ENCODE measurements at regions not wholly inside any gene's neighbourhood (a gene's known extent, or its start where the extent isn't known, plus 50 kb on each side); places are given as distances from the start of the nearest gene placed in this dataset.

- TF ChIP-seq, protein P1, sequence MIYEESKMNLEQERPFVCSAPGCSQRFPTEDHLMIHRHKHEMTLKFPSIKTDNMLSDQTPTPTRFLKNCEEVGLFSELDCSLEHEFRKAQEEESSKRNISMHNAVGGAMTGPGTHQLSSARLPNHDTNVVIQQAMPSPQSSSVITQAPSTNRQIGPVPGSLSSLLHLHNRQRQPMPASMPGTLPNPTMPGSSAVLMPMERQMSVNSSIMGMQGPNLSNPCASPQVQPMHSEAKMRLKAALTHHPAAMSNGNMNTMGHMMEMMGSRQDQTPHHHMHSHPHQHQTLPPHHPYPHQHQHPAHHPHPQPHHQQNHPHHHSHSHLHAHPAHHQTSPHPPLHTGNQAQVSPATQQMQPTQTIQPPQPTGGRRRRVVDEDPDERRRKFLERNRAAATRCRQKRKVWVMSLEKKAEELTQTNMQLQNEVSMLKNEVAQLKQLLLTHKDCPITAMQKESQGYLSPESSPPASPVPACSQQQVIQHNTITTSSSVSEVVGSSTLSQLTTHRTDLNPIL (CRISPR knock-in tag; IDR thresholded peaks at IDR 0.05; ENCODE audit: low read depth), result no peak
- TF ChIP-seq SNAI2 (CRISPR knock-in tag; IDR thresholded peaks at IDR 0.05), result no peak
- no peak for TF ChIP-seq GLIS3 (CRISPR knock-in tag; IDR thresholded peaks at IDR 0.05)
- TF ChIP-seq ISL1 (CRISPR knock-in tag; IDR thresholded peaks at IDR 0.05), result no peak
Measured at GRCh38 chr20:55761100-55761499, 244.2 kb downstream of the CBLN4 start (continued).

DNA sequence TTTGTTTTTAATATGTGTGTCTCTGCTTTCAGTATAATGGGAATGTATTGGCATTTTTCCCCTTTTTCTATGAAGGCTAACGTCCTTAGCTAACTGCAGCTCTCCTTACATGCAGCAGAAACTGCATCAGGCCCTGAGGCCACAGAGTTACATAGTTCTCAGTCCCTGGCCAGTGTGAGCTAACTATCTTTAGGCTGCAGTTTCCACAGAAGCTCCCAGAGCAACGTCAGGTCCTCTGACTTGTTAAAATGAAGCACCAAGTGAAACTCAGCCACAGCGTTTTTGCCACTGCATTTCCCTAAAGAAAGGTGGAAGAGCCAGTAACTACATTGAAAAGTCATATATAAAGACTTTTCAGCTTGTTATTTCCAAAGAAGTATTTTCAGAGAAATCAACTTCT lies 244.7 kb downstream of the CBLN4 start:
- ATAC-seq, result no peak
- TF ChIP-seq RARB (CRISPR knock-in tag; IDR thresholded peaks at IDR 0.05) (no peak), ZC3H10 (CRISPR knock-in tag; IDR thresholded peaks at IDR 0.05) (no peak), ZFP3 (CRISPR knock-in tag; IDR thresholded peaks at IDR 0.05) (no peak), ISL1 (CRISPR knock-in tag; IDR thresholded peaks at IDR 0.05) (no peak), BACH2 (CRISPR knock-in tag; IDR thresholded peaks at IDR 0.05; ENCODE audit: borderline replicate concordance) (no peak), ZNF8 (CRISPR knock-in tag; IDR thresholded peaks at IDR 0.05) (no peak), ZNF565 (CRISPR knock-in tag; conservative IDR thresholded peaks at IDR 0.05; ENCODE audit: low read depth) (no peak), GLIS3 (CRISPR knock-in tag; IDR thresholded peaks at IDR 0.05) (no peak), TCF4 (CRISPR knock-in tag; IDR thresholded peaks at IDR 0.05; ENCODE audit: borderline replicate concordance) (no peak), ARNTL (CRISPR knock-in tag; IDR thresholded peaks at IDR 0.05; ENCODE audit: borderline replicate concordance, low read depth) (no peak), PPARA (CRISPR knock-in tag; IDR thresholded peaks at IDR 0.05; ENCODE audit: borderline replicate concordance) (no peak), ESRRG (CRISPR knock-in tag; IDR thresholded peaks at IDR 0.05) (no peak), TOX (CRISPR knock-in tag; IDR thresholded peaks at IDR 0.05; ENCODE audit: borderline replicate concordance) (no peak), OSR1 (CRISPR knock-in tag; IDR thresholded peaks at IDR 0.05) (no peak)
- TF ChIP-seq, protein P2, sequence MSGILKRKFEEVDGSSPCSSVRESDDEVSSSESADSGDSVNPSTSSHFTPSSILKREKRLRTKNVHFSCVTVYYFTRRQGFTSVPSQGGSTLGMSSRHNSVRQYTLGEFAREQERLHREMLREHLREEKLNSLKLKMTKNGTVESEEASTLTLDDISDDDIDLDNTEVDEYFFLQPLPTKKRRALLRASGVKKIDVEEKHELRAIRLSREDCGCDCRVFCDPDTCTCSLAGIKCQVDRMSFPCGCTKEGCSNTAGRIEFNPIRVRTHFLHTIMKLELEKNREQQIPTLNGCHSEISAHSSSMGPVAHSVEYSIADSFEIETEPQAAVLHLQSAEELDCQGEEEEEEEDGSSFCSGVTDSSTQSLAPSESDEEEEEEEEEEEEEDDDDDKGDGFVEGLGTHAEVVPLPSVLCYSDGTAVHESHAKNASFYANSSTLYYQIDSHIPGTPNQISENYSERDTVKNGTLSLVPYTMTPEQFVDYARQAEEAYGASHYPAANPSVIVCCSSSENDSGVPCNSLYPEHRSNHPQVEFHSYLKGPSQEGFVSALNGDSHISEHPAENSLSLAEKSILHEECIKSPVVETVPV (CRISPR knock-in tag; IDR thresholded peaks at IDR 0.05), result no peak
- TF ChIP-seq, protein P3, sequence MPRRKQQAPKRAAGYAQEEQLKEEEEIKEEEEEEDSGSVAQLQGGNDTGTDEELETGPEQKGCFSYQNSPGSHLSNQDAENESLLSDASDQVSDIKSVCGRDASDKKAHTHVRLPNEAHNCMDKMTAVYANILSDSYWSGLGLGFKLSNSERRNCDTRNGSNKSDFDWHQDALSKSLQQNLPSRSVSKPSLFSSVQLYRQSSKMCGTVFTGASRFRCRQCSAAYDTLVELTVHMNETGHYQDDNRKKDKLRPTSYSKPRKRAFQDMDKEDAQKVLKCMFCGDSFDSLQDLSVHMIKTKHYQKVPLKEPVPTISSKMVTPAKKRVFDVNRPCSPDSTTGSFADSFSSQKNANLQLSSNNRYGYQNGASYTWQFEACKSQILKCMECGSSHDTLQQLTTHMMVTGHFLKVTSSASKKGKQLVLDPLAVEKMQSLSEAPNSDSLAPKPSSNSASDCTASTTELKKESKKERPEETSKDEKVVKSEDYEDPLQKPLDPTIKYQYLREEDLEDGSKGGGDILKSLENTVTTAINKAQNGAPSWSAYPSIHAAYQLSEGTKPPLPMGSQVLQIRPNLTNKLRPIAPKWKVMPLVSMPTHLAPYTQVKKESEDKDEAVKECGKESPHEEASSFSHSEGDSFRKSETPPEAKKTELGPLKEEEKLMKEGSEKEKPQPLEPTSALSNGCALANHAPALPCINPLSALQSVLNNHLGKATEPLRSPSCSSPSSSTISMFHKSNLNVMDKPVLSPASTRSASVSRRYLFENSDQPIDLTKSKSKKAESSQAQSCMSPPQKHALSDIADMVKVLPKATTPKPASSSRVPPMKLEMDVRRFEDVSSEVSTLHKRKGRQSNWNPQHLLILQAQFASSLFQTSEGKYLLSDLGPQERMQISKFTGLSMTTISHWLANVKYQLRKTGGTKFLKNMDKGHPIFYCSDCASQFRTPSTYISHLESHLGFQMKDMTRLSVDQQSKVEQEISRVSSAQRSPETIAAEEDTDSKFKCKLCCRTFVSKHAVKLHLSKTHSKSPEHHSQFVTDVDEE (CRISPR knock-in tag; IDR thresholded peaks at IDR 0.05), result no peak
- TF ChIP-seq, protein P4, sequence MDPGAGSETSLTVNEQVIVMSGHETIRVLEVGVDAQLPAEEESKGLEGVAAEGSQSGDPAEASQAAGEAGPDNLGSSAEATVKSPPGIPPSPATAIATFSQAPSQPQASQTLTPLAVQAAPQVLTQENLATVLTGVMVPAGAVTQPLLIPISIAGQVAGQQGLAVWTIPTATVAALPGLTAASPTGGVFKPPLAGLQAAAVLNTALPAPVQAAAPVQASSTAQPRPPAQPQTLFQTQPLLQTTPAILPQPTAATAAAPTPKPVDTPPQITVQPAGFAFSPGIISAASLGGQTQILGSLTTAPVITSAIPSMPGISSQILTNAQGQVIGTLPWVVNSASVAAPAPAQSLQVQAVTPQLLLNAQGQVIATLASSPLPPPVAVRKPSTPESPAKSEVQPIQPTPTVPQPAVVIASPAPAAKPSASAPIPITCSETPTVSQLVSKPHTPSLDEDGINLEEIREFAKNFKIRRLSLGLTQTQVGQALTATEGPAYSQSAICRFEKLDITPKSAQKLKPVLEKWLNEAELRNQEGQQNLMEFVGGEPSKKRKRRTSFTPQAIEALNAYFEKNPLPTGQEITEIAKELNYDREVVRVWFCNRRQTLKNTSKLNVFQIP (CRISPR knock-in tag; IDR thresholded peaks at IDR 0.05; ENCODE audit: borderline replicate concordance, low read depth), result no peak
- TF ChIP-seq, protein P1 (CRISPR knock-in tag; IDR thresholded peaks at IDR 0.05; ENCODE audit: low read depth), result no peak

- ATAC-seq, result no peak
- TF ChIP-seq ARNTL (CRISPR knock-in tag; IDR thresholded peaks at IDR 0.05; ENCODE audit: borderline replicate concordance, low read depth), result no peak
- TF ChIP-seq PPARA (CRISPR knock-in tag; IDR thresholded peaks at IDR 0.05; ENCODE audit: borderline replicate concordance), result no peak
- TF ChIP-seq, protein P1 (CRISPR knock-in tag; IDR thresholded peaks at IDR 0.05; ENCODE audit: low read depth), result no peak
- TF ChIP-seq, protein P3 (CRISPR knock-in tag; IDR thresholded peaks at IDR 0.05), result no peak
- TF ChIP-seq, protein P2 (CRISPR knock-in tag; IDR thresholded peaks at IDR 0.05), result no peak
- TF ChIP-seq ESRRG (CRISPR knock-in tag; IDR thresholded peaks at IDR 0.05), result no peak
Measured at GRCh38 chr20:55755861-55756260, 249.5 kb downstream of the CBLN4 start.

All from SK-N-SH treated with all-trans-retinoic acid at 6 μM for 48 hours (cell line).